Brain microvascular endothelial cell (primary cell): ENCODE measurements at regions not wholly inside any gene's neighbourhood (a gene's known extent, or its start where the extent isn't known, plus 50 kb on each side); places are given as distances from the start of the nearest gene placed in this dataset.

ENCODE experiments used
- DNase-seq: peaks from one replicate; pipeline ENCODE4 v3.0.0-alpha.2; 2020
- H3K27ac ChIP-seq: fragments of 250-450 bp; sonication (Bioruptor Pico); 2 replicates; pipeline ENCODE4 v1.5.1; 2020; ENCODE audit warnings: mild to moderate bottlenecking, moderate library complexity
- H3K27me3 ChIP-seq: fragments of 250-450 bp; sonication (Bioruptor Pico); replicated peaks from 2 replicates; pipeline ENCODE4 v1.5.1; 2020; ENCODE audit warnings: mild to moderate bottlenecking
- H3K36me3 ChIP-seq: fragments of 250-450 bp; sonication (Bioruptor Pico); replicated peaks from 2 replicates; pipeline ENCODE4 v1.5.1; 2020; ENCODE audit warnings: mild to moderate bottlenecking
- H3K4me3 ChIP-seq: 2 replicates; pipeline ENCODE4 v1.5.1; 2011; ENCODE audit warnings: low read depth, mild to moderate bottlenecking, control low read depth, low read length, moderate library complexity
- in situ Hi-C: cut with HindIII; loops from 2 replicates; pipeline ENCODE4 v1.10.0; 2017; ENCODE audit warnings: low sequenced_read_pairs, low pct_ligation_motif_present
- TF ChIP-seq, protein P1 (sequence below): IDR thresholded peaks from 2 replicates; pipeline ENCODE4 v1.5.1; 2011; ENCODE audit warnings: low read depth, mild to moderate bottlenecking, moderate library complexity, low read length, control low read depth, inconsistent platforms; ENCODE audit errors: missing control alignments

DNA sequence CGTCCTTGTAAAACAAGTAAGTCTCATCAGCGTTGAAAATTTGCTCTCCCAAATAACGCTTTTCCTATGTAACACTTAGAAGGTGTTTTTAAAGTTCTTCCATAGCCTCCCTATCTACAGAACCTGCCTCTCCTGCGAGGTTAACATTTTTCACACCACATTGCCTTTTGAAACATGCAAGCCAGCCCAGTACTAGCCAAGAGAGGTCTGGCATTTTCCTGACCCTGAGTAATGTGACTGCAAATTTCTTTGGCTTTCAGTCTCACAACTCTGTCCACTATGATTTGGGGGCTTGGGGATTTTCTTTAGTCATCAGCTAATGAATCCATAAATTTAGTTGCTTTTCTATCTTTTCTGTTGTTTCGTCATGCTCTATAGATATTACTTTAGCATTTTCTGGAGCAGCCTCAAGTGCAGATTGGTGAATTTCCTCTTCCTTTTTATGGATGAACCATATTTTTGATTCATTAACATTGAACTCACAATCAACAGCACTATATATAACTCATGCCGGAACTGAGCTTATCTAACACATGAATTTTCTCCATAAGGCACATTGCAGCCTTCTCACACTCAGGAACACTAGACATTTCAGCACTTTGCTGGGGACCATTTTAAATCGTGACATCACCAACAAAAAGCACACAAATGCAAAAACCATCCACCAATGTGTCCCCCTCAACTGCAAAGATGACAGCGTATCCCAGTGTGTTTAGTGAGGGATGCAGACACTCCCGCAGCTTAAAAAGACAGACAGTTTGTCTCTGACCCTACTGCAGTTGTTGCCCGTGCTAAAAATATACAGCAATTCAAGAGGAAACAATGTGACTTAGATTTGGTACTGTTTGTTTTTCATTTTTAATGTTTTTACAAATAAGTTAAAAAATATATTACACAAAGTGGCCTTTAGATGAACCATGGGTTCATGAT is 77.2 kb upstream of the SPATA31C2 start:
- TF ChIP-seq, protein P1, sequence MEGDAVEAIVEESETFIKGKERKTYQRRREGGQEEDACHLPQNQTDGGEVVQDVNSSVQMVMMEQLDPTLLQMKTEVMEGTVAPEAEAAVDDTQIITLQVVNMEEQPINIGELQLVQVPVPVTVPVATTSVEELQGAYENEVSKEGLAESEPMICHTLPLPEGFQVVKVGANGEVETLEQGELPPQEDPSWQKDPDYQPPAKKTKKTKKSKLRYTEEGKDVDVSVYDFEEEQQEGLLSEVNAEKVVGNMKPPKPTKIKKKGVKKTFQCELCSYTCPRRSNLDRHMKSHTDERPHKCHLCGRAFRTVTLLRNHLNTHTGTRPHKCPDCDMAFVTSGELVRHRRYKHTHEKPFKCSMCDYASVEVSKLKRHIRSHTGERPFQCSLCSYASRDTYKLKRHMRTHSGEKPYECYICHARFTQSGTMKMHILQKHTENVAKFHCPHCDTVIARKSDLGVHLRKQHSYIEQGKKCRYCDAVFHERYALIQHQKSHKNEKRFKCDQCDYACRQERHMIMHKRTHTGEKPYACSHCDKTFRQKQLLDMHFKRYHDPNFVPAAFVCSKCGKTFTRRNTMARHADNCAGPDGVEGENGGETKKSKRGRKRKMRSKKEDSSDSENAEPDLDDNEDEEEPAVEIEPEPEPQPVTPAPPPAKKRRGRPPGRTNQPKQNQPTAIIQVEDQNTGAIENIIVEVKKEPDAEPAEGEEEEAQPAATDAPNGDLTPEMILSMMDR: no peak
- Histone ChIP-seq H3K36me3 (no peaks in the 10 kb centered on the region), H3K27me3 (no peaks in the 10 kb centered on the region), H3K4me3 (no peak overlapping the region), H3K27ac (no peak overlapping the region)
- no peak for DNase-seq
- in situ Hi-C loops: no loop called here

DNA sequence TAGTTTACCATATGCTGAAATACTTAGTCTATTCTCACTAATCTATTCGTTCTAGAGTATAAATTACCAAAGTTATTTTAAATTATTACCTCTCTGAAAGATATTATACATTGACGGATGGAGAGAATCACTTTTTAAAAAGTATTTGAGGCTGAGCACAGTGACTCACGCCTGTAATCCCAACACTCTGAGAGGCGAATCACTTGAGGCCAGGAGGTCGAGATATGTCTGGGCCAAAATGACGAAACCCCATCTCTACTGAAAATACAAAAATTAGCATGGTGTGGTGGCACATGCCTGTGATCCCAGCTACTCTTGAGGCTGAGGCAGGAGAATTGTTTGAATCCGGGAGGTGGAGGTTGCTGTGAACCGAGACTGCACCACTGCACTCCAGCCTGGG is 64.0 kb upstream of the SPATA31C2 start:
- H3K27me3 ChIP-seq: no peaks in the 10 kb centered on the region
- TF ChIP-seq, protein P1: no peak
- in situ Hi-C loops: no loop called here
- H3K4me3 ChIP-seq: no peak overlapping the region
- no peaks in the 10 kb centered on the region for H3K36me3 ChIP-seq
- no peak overlapping the region for H3K27ac ChIP-seq
- peak; percentile 28 for DNase-seq

DNA sequence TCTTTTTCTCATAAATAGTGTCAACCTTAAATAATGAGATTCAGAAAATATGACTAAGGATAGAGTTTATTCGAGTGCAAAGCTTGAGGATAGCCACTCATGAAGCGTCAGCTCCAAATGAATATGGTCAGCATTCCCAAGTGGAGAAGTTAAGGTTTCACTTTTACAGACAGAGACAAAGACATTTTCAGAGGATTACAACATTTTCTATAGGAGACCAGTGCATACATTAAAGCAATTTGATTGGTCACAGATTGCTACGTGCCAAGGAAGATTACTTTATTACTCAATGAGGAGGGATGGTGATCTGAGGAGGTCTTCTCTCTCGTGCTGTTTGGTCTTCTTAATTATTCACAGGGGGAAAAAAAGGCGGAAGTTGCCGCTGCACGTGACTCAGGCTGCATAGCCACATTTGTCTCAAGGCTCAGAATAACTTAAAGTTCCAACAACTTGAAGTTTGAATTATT is 60.1 kb upstream of the SPATA31C2 start:
- in situ Hi-C loops: no loop called here
- H3K27ac ChIP-seq: peak overlapping the region; percentile 43
- DNase-seq: peak; percentile 5
- H3K36me3 ChIP-seq: no peaks in the 10 kb centered on the region
- TF ChIP-seq, protein P1: no peak
- H3K27me3 ChIP-seq: no peaks in the 10 kb centered on the region
- H3K4me3 ChIP-seq: no peak overlapping the region

DNA sequence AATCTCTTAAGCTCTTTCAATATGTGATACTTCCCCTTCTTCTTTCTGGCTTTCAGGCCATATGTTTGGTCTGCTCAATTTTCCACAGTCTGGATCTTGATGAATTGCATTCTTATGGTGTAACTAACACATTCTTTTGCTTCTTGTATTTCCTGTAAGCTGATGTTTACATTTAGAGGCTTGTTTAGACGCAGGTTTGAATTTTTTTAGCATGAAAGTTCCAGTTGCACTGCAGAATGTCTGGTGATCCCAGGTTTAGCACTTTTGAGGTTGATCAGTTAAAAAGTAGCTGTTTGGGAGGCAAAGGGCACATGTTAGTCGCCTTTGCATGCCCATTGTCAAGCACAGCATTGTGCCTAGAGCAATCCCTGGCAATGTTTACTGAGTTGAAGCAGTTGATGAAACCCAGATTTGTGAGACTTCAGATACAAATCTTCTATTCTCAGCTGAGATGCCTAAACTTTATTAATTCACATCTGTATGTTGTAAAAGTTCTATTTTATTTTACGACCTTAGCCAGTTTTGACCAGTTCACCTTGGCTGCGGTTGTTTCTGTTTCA is 59.6 kb upstream of the SPATA31C2 start:
- in situ Hi-C loops: no loop called here
- Histone ChIP-seq H3K4me3 (no peak overlapping the region), H3K27ac (peak overlapping the region; percentile 43), H3K27me3 (no peaks in the 10 kb centered on the region), H3K36me3 (no peaks in the 10 kb centered on the region)
- peak; percentile 34 for DNase-seq
- TF ChIP-seq, protein P1: no peak

DNA sequence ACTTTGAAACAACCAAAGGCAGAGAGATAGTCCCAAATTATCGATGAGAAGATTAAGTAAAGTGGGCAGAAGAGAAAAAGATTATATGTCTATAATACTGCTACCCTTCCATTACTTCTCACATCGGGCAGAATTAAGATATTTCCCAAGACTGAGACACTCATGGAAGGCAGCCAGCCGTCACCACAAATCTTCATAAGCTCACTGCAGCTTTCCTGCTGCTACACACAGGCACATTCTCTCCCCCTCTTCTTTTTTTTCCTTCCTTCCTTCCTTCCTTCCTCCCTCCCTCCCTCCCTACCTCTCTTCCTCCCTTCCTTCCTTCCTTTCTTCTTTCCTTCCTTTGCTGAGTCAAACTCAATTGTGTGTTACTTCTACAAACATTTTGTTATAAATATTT is 58.7 kb upstream of the SPATA31C2 start:
- no peak overlapping the region for H3K4me3 ChIP-seq
- DNase-seq: peak; percentile 48
- H3K27ac ChIP-seq: peak overlapping the region; percentile 42
- TF ChIP-seq, protein P1: no peak
- H3K36me3 ChIP-seq: no peaks in the 10 kb centered on the region
- no peaks in the 10 kb centered on the region for H3K27me3 ChIP-seq
- in situ Hi-C loops: no loop called here
